ENCODE measurements at regions not wholly inside any gene's neighbourhood (a gene's known extent, or its start where the extent isn't known, plus 50 kb on each side); places are given as distances from the start of the nearest gene placed in this dataset.

DNA sequence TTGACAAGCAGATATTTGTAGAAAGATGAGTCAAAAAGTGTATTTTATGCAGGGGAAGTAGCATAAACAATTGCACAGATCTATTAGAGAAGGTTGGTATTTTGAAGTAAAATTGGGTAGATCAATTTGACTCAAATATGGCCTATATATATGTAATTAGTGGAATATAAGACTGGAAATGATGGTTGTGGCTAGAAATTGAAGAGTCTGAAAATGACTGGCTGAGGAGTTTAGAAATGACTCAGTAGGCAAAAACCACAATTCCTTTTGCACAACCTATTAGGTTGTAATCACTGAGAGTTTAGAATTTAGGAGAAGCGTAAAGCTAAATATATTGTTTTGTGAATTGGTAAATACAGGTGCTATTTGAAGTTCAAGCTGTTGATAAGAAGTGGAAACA, 622.6 kb upstream of the PCDH20 start:
- WGBS (ENCODE audit: extremely low coverage, insufficient coverage, insufficient read length), result 100% methylated on average over 1 of the region's 1 CpG
- H3K4me3 ChIP-seq (ENCODE audit: low read depth, low read length), result no peak overlapping the region
- H3K27me3 ChIP-seq (ENCODE audit: insufficient read depth, low read length), result no peaks in the 10 kb centered on the region
- H4K12ac ChIP-seq (ENCODE audit: low read depth, low read length), result no peak overlapping the region
- no peak overlapping the region for H3K18ac ChIP-seq (ENCODE audit: low read length)
- H3K4ac ChIP-seq (ENCODE audit: low read depth, low read length), result no peak overlapping the region
- H3K9me3 ChIP-seq (ENCODE audit: insufficient read depth, low read depth, low read length), result no peaks in the 10 kb centered on the region
- no peak overlapping the region for H4K8ac ChIP-seq (ENCODE audit: low read depth, low read length)
- H3K23ac ChIP-seq (ENCODE audit: low read length), result no peak overlapping the region
- H2BK120ac ChIP-seq (ENCODE audit: insufficient read depth, low read length, poor library complexity), result no peak overlapping the region
- H4K91ac ChIP-seq (ENCODE audit: low read depth, low read length), result no peak overlapping the region
- H2AK5ac ChIP-seq (ENCODE audit: low read length), result no peak overlapping the region
- H2BK5ac ChIP-seq (ENCODE audit: low read depth, low read length, poor library complexity), result no peak overlapping the region
- H3K4me2 ChIP-seq (ENCODE audit: low read length), result no peak overlapping the region
- no peak overlapping the region for H3K9ac ChIP-seq (ENCODE audit: low read length)
- no peaks in the 10 kb centered on the region for H3K79me1 ChIP-seq (ENCODE audit: low read length)
- no peaks in the 10 kb centered on the region for H3K4me1 ChIP-seq (ENCODE audit: control insufficient read depth in 1 of 2, insufficient read depth in 2 of 2, low read length in 2 of 2)
- no peaks in the 10 kb centered on the region for H3K36me3 ChIP-seq (ENCODE audit: control insufficient read depth in 1 of 2, insufficient read depth in 2 of 2, low read length in 2 of 2)
- DNase-seq, result no peak
- H2AFZ ChIP-seq (ENCODE audit: insufficient read depth, low read length, poor library complexity), result no peak overlapping the region
- no peaks in the 10 kb centered on the region for H3K79me2 ChIP-seq (ENCODE audit: control insufficient read depth, insufficient read depth, low read length, poor library complexity)
- no peak overlapping the region for H2BK12ac ChIP-seq (ENCODE audit: low read length)
- H3K27ac ChIP-seq (ENCODE audit: low read depth, low read length), result no peak overlapping the region
- no peak overlapping the region for H3K14ac ChIP-seq (ENCODE audit: low read length)

- no peak overlapping the region for H2BK12ac ChIP-seq (ENCODE audit: low read length)
- H3K4me1 ChIP-seq (ENCODE audit: control insufficient read depth in 1 of 2, insufficient read depth in 2 of 2, low read length in 2 of 2), result no peaks in the 10 kb centered on the region
- DNase-seq, result no peak
- H2BK5ac ChIP-seq (ENCODE audit: low read depth, low read length, poor library complexity), result no peak overlapping the region
- H3K18ac ChIP-seq (ENCODE audit: low read length), result no peak overlapping the region
- H4K91ac ChIP-seq (ENCODE audit: low read depth, low read length), result no peak overlapping the region
- H3K27me3 ChIP-seq (ENCODE audit: insufficient read depth, low read length), result no peaks in the 10 kb centered on the region
- no peaks in the 10 kb centered on the region for H3K79me2 ChIP-seq (ENCODE audit: control insufficient read depth, insufficient read depth, low read length, poor library complexity)
- no peak overlapping the region for H3K23ac ChIP-seq (ENCODE audit: low read length)
- no peaks in the 10 kb centered on the region for H3K79me1 ChIP-seq (ENCODE audit: low read length)
- H3K14ac ChIP-seq (ENCODE audit: low read length), result no peak overlapping the region
- no peak overlapping the region for H3K27ac ChIP-seq (ENCODE audit: low read depth, low read length)
- no peak overlapping the region for H3K9ac ChIP-seq (ENCODE audit: low read length)
- H3K36me3 ChIP-seq (ENCODE audit: control insufficient read depth in 1 of 2, insufficient read depth in 2 of 2, low read length in 2 of 2), result no peaks in the 10 kb centered on the region
- no peak overlapping the region for H3K4me2 ChIP-seq (ENCODE audit: low read length)
- no peak overlapping the region for H4K8ac ChIP-seq (ENCODE audit: low read depth, low read length)
- H3K4ac ChIP-seq (ENCODE audit: low read depth, low read length), result no peak overlapping the region
- no peak overlapping the region for H2AK5ac ChIP-seq (ENCODE audit: low read length)
- no peaks in the 10 kb centered on the region for H3K9me3 ChIP-seq (ENCODE audit: insufficient read depth, low read depth, low read length)
- no peak overlapping the region for H3K4me3 ChIP-seq (ENCODE audit: low read depth, low read length)
- no peak overlapping the region for H4K12ac ChIP-seq (ENCODE audit: low read depth, low read length)
- H2BK120ac ChIP-seq (ENCODE audit: insufficient read depth, low read length, poor library complexity), result no peak overlapping the region
- H2AFZ ChIP-seq (ENCODE audit: insufficient read depth, low read length, poor library complexity), result no peak overlapping the region
- WGBS (ENCODE audit: extremely low coverage, insufficient coverage, insufficient read length), result no CpG with 5 or more reads among the region's 2 CpGs
These were observed 620.3 kb upstream of the PCDH20 start for GRCh38 chr13:62035981-62036380.

DNA sequence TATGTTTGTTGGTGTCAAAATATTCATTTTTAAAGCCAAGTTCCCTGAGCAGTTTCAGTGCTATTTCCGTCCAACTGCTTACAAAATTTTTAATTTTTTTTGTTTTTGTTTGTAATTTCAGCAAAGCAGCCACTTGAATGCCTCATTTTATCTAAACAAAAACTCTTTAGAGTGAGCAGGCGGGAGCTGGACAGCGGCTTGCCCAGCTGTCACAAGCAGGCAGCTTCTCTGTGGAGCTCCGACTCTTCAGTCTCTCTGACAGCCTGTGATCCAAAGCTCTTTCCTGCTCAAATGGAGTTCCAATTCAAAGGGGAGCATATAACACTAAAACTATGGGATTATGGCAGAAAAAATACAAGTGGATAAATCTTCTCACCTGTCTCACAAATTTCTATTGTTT, 618.3 kb upstream of the PCDH20 start:
- Histone ChIP-seq H3K4me3 (ENCODE audit: low read depth, low read length) (no peak overlapping the region), H4K8ac (ENCODE audit: low read depth, low read length) (no peak overlapping the region), H2AK5ac (ENCODE audit: low read length) (no peak overlapping the region), H2BK12ac (ENCODE audit: low read length) (no peak overlapping the region), H2AFZ (ENCODE audit: insufficient read depth, low read length, poor library complexity) (no peak overlapping the region), H3K23ac (ENCODE audit: low read length) (no peak overlapping the region), H4K91ac (ENCODE audit: low read depth, low read length) (no peak overlapping the region), H2BK5ac (ENCODE audit: low read depth, low read length, poor library complexity) (no peak overlapping the region), H3K79me1 (ENCODE audit: low read length) (no peaks in the 10 kb centered on the region), H3K14ac (ENCODE audit: low read length) (no peak overlapping the region), H3K9me3 (ENCODE audit: insufficient read depth, low read depth, low read length) (no peaks in the 10 kb centered on the region), H3K27me3 (ENCODE audit: insufficient read depth, low read length) (no peaks in the 10 kb centered on the region), H3K36me3 (ENCODE audit: control insufficient read depth in 1 of 2, insufficient read depth in 2 of 2, low read length in 2 of 2) (no peaks in the 10 kb centered on the region), H2BK120ac (ENCODE audit: insufficient read depth, low read length, poor library complexity) (no peak overlapping the region), H3K4me2 (ENCODE audit: low read length) (no peak overlapping the region), H3K4ac (ENCODE audit: low read depth, low read length) (no peak overlapping the region), H3K9ac (ENCODE audit: low read length) (no peak overlapping the region), H3K4me1 (ENCODE audit: control insufficient read depth in 1 of 2, insufficient read depth in 2 of 2, low read length in 2 of 2) (no peaks in the 10 kb centered on the region), H3K18ac (ENCODE audit: low read length) (no peak overlapping the region), H4K12ac (ENCODE audit: low read depth, low read length) (no peak overlapping the region), H3K27ac (ENCODE audit: low read depth, low read length) (no peak overlapping the region), H3K79me2 (ENCODE audit: control insufficient read depth, insufficient read depth, low read length, poor library complexity) (no peaks in the 10 kb centered on the region)
- no CpG with 5 or more reads among the region's 4 CpGs for WGBS (ENCODE audit: extremely low coverage, insufficient coverage, insufficient read length)
- no peak for DNase-seq

- no peak overlapping the region for H2AFZ ChIP-seq (ENCODE audit: insufficient read depth, low read length, poor library complexity)
- no peaks in the 10 kb centered on the region for H3K36me3 ChIP-seq (ENCODE audit: control insufficient read depth in 1 of 2, insufficient read depth in 2 of 2, low read length in 2 of 2)
- H3K18ac ChIP-seq (ENCODE audit: low read length), result no peak overlapping the region
- no peak for DNase-seq
- H4K12ac ChIP-seq (ENCODE audit: low read depth, low read length), result no peak overlapping the region
- no peaks in the 10 kb centered on the region for H3K79me2 ChIP-seq (ENCODE audit: control insufficient read depth, insufficient read depth, low read length, poor library complexity)
- no peak overlapping the region for H2BK12ac ChIP-seq (ENCODE audit: low read length)
- no peak overlapping the region for H3K27ac ChIP-seq (ENCODE audit: low read depth, low read length)
- H3K27me3 ChIP-seq (ENCODE audit: insufficient read depth, low read length), result no peaks in the 10 kb centered on the region
- no peak overlapping the region for H3K23ac ChIP-seq (ENCODE audit: low read length)
- H3K4me1 ChIP-seq (ENCODE audit: control insufficient read depth in 1 of 2, insufficient read depth in 2 of 2, low read length in 2 of 2), result no peaks in the 10 kb centered on the region
- no peak overlapping the region for H4K8ac ChIP-seq (ENCODE audit: low read depth, low read length)
- no peak overlapping the region for H4K91ac ChIP-seq (ENCODE audit: low read depth, low read length)
- H3K4me2 ChIP-seq (ENCODE audit: low read length), result no peak overlapping the region
- no peak overlapping the region for H3K4ac ChIP-seq (ENCODE audit: low read depth, low read length)
- H3K9me3 ChIP-seq (ENCODE audit: insufficient read depth, low read depth, low read length), result no peaks in the 10 kb centered on the region
- H2AK5ac ChIP-seq (ENCODE audit: low read length), result no peak overlapping the region
- no peak overlapping the region for H3K4me3 ChIP-seq (ENCODE audit: low read depth, low read length)
- no CpG with 5 or more reads among the region's 1 CpG for WGBS (ENCODE audit: extremely low coverage, insufficient coverage, insufficient read length)
- no peak overlapping the region for H3K14ac ChIP-seq (ENCODE audit: low read length)
- H2BK5ac ChIP-seq (ENCODE audit: low read depth, low read length, poor library complexity), result no peak overlapping the region
- no peaks in the 10 kb centered on the region for H3K79me1 ChIP-seq (ENCODE audit: low read length)
- H3K9ac ChIP-seq (ENCODE audit: low read length), result no peak overlapping the region
- no peak overlapping the region for H2BK120ac ChIP-seq (ENCODE audit: insufficient read depth, low read length, poor library complexity)
These were observed 606.7 kb upstream of the PCDH20 start for GRCh38 chr13:62022369-62022768.

DNA sequence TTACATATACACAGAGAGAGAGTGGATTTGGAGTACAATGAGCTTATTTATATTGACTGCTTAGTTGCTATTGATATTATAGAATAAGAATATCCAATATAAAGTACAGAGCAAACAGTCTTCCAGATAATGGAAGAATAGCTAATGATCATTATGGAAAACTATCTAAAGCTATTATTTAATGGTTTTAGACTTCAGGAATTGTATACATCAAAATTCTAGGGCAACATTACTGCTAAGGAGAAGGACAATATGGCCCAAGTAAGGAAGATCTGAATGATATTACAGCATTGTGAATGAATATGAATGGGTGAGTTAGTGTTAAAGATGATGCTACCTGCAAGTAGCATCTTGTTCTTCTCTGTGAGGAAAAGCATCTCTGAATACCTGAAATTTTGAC, 604.2 kb upstream of the PCDH20 start:
- Histone ChIP-seq H2AK5ac (ENCODE audit: low read length) (no peak overlapping the region), H3K4me2 (ENCODE audit: low read length) (no peak overlapping the region)

More for the DNA sequence above, 604.2 kb upstream of the PCDH20 start:
- Histone ChIP-seq H3K4ac (ENCODE audit: low read depth, low read length) (no peak overlapping the region), H2BK12ac (ENCODE audit: low read length) (no peak overlapping the region), H3K79me2 (ENCODE audit: control insufficient read depth, insufficient read depth, low read length, poor library complexity) (no peaks in the 10 kb centered on the region), H3K9ac (ENCODE audit: low read length) (no peak overlapping the region), H3K4me1 (ENCODE audit: control insufficient read depth in 1 of 2, insufficient read depth in 2 of 2, low read length in 2 of 2) (no peaks in the 10 kb centered on the region), H3K79me1 (ENCODE audit: low read length) (no peaks in the 10 kb centered on the region), H2BK5ac (ENCODE audit: low read depth, low read length, poor library complexity) (no peak overlapping the region), H3K36me3 (ENCODE audit: control insufficient read depth in 1 of 2, insufficient read depth in 2 of 2, low read length in 2 of 2) (no peaks in the 10 kb centered on the region), H3K23ac (ENCODE audit: low read length) (no peak overlapping the region), H3K14ac (ENCODE audit: low read length) (no peak overlapping the region), H4K12ac (ENCODE audit: low read depth, low read length) (no peak overlapping the region), H2BK120ac (ENCODE audit: insufficient read depth, low read length, poor library complexity) (no peak overlapping the region), H3K27me3 (ENCODE audit: insufficient read depth, low read length) (no peaks in the 10 kb centered on the region), H4K8ac (ENCODE audit: low read depth, low read length) (no peak overlapping the region), H3K4me3 (ENCODE audit: low read depth, low read length) (no peak overlapping the region), H4K91ac (ENCODE audit: low read depth, low read length) (no peak overlapping the region), H2AFZ (ENCODE audit: insufficient read depth, low read length, poor library complexity) (no peak overlapping the region), H3K9me3 (ENCODE audit: insufficient read depth, low read depth, low read length) (no peaks in the 10 kb centered on the region), H3K27ac (ENCODE audit: low read depth, low read length) (no peak overlapping the region), H3K18ac (ENCODE audit: low read length) (no peak overlapping the region)
- DNase-seq, result no peak
